DOHH2 (cell line): ENCODE measurements at regions not wholly inside any gene's neighbourhood (a gene's known extent, or its start where the extent isn't known, plus 50 kb on each side); places are given as distances from the start of the nearest gene placed in this dataset.

Experiments
- H3F3A ChIP-seq: fragments of 200-600 bp; sonication (generic), shearing (Covaris generic); 2 replicates; pipeline ENCODE4 v1.6.0; 2016; ENCODE audit warnings: antibody characterized with exemption, mild to moderate bottlenecking; ENCODE audit not compliant: control insufficient read depth, insufficient read depth
- H3K27ac ChIP-seq: fragments of 200-600 bp; sonication (generic); 2 replicates; pipeline ENCODE4 v1.5.1; 2014; ENCODE audit warnings: low read depth, mild to moderate bottlenecking, low read length, moderate library complexity
- H3K27me3 ChIP-seq: fragments of 200-600 bp; sonication (generic); 2 replicates; pipeline ENCODE4 v1.6.1; 2014; ENCODE audit warnings: mild to moderate bottlenecking, low read length, mixed read lengths; ENCODE audit not compliant: control insufficient read depth
- H3K36me3 ChIP-seq: fragments of 200-600 bp; sonication (generic); 2 replicates; pipeline ENCODE4 v1.6.1; 2014; ENCODE audit warnings: mild to moderate bottlenecking, low read length, moderate library complexity, mixed read lengths; ENCODE audit not compliant: control insufficient read depth
- H3K4me1 ChIP-seq: fragments of 200-600 bp; sonication (generic); 2 replicates; pipeline ENCODE4 v1.6.1; 2014; ENCODE audit warnings: mild to moderate bottlenecking, low read length, mixed read lengths; ENCODE audit not compliant: control insufficient read depth
- H3K4me2 ChIP-seq: fragments of 200-600 bp; sonication (generic); 2 replicates; pipeline ENCODE4 v1.6.0; 2014; ENCODE audit warnings: mild to moderate bottlenecking, low read length, moderate library complexity
- H3K4me3 ChIP-seq: fragments of 200-600 bp; sonication (generic); 2 replicates; pipeline ENCODE4 v1.5.1; 2014; ENCODE audit warnings: mild to moderate bottlenecking, low read length, mixed read lengths
- H3K79me2 ChIP-seq: fragments of 200-600 bp; sonication (generic); 2 replicates; pipeline ENCODE4 v1.6.1; 2014; ENCODE audit warnings: mild to moderate bottlenecking, low read length, mixed read lengths; ENCODE audit not compliant: control insufficient read depth
- H3K9me2 ChIP-seq: fragments of 200-600 bp; sonication (generic); replicated peaks from 2 replicates; pipeline ENCODE4 v1.6.1; 2014; ENCODE audit warnings: mild to moderate bottlenecking, low read length, mixed read lengths; ENCODE audit not compliant: control insufficient read depth
- H3K9me3 ChIP-seq: fragments of 200-600 bp; sonication (generic); 2 replicates; pipeline ENCODE4 v1.6.1; 2014; ENCODE audit warnings: antibody characterized with exemption, low read length, mixed read lengths; ENCODE audit not compliant: control insufficient read depth, insufficient read depth
- H4K20me1 ChIP-seq: fragments of 200-600 bp; sonication (generic); 2 replicates; pipeline ENCODE4 v1.6.0; 2014; ENCODE audit warnings: low read depth, mild to moderate bottlenecking, antibody characterized with exemption, low read length, moderate library complexity; ENCODE audit not compliant: control insufficient read depth, insufficient read depth
- CTCF ChIP-seq: fragments of 200-600 bp; sonication (generic); IDR thresholded peaks from one replicate; pipeline ENCODE4 v1.5.1; 2014; ENCODE audit warnings: antibody characterized with exemption, mild to moderate bottlenecking, low read depth, low read length; ENCODE audit not compliant: poor library complexity, severe bottlenecking
- EZH2phosphoT487 ChIP-seq: fragments of 200-600 bp; sonication (generic); IDR thresholded peaks from 2 replicates; pipeline ENCODE4 v1.6.1; 2017; ENCODE audit warnings: borderline replicate concordance, mild to moderate bottlenecking, antibody characterized with exemption, low read length, moderate library complexity, mixed read lengths

DNA sequence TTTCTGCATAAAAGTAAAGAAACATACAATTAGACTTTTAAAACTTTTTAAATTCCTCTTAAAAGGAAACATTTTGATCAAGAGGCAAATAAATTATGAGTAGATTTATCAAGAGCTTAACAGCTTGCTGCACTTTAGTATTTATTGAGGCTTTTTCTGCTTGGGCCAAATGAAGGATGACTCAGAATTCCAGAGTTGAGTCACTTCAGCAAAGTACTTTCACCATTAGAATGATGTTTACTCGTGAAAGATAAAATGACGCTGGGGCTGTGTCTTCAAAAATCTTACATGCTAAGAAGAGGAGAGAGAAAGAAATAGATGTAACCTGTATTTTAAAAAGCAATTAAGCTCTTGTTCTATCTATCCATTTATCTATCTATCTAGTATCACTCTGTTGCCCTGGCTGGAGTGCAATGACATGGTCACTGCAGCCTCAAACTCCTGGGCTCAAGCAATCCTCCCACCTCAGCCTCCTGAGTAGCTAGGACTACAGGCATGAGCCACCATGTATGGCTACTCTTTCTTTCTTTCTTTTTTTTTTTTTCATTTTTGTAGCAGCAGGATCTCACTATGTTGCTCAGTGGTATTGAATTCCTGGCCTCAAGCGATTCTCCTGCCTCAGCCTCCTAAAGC, 75.3 kb upstream of the RIOK3 start:
- H3K9me3 ChIP-seq = no peaks in the 10 kb centered on the region
- TF ChIP-seq EZH2phosphoT487 (no peak), CTCF (no peak)
- H3K79me2 ChIP-seq = no peaks in the 10 kb centered on the region
- H3K9me2 ChIP-seq = no peaks in the 10 kb centered on the region
- no peak overlapping the region for H3K4me3 ChIP-seq
- H4K20me1 ChIP-seq = no peaks in the 10 kb centered on the region
- no peaks in the 10 kb centered on the region for H3K27me3 ChIP-seq
- H3F3A ChIP-seq = no peaks in the 10 kb centered on the region
- no peak overlapping the region for H3K27ac ChIP-seq
- no peaks in the 10 kb centered on the region for H3K36me3 ChIP-seq
- H3K4me1 ChIP-seq = no peaks in the 10 kb centered on the region
- no peak overlapping the region for H3K4me2 ChIP-seq

- H3K9me3 ChIP-seq = no peaks in the 10 kb centered on the region
- no peaks in the 10 kb centered on the region for H3F3A ChIP-seq
- no peak overlapping the region for H3K27ac ChIP-seq
- H4K20me1 ChIP-seq = no peaks in the 10 kb centered on the region
- TF ChIP-seq CTCF (no peak), EZH2phosphoT487 (no peak)
- no peak overlapping the region for H3K4me3 ChIP-seq
- no peaks in the 10 kb centered on the region for H3K36me3 ChIP-seq
- no peak overlapping the region for H3K4me2 ChIP-seq
- H3K9me2 ChIP-seq = no peaks in the 10 kb centered on the region
- no peaks in the 10 kb centered on the region for H3K4me1 ChIP-seq
- no peaks in the 10 kb centered on the region for H3K79me2 ChIP-seq
- no peaks in the 10 kb centered on the region for H3K27me3 ChIP-seq
These were observed 74.8 kb upstream of the RIOK3 start for GRCh38 chr18:23378302-23378686.

GRCh38 chr18:23380001-23380550, 73.0 kb upstream of the RIOK3 start:
- no peak overlapping the region for H3K27ac ChIP-seq
- no peaks in the 10 kb centered on the region for H3K9me3 ChIP-seq
- H4K20me1 ChIP-seq = no peaks in the 10 kb centered on the region
- H3K4me3 ChIP-seq = no peak overlapping the region
- H3K36me3 ChIP-seq = no peaks in the 10 kb centered on the region
- H3K79me2 ChIP-seq = no peaks in the 10 kb centered on the region
- H3K4me1 ChIP-seq = peaks cover 9% of the 10 kb centered on the region
- H3F3A ChIP-seq = no peaks in the 10 kb centered on the region
- H3K27me3 ChIP-seq = no peaks in the 10 kb centered on the region
- H3K4me2 ChIP-seq = no peak overlapping the region
- TF ChIP-seq EZH2phosphoT487 (no peak), CTCF (no peak)
- H3K9me2 ChIP-seq = no peaks in the 10 kb centered on the region
